ENCODE measurements at regions not wholly inside any gene's neighbourhood (a gene's known extent, or its start where the extent isn't known, plus 50 kb on each side); places are given as distances from the start of the nearest gene placed in this dataset.
"Not testable (repeated sequence)": the region's sequence is repeated elsewhere in the genome, so short reads cannot be mapped to it uniquely, and the experiment has no call there.

GRCh38 chr4:147246096-147246495, 234.8 kb upstream of the EDNRA start:
- no peak overlapping the region for H3K4me2 ChIP-seq (ENCODE audit: insufficient read depth, low read length, poor library complexity, severe bottlenecking)
- H3K9me3 ChIP-seq (replicated peaks in 1 of 2; ENCODE audit: control insufficient read depth in 2 of 2, insufficient read depth in 1 of 2, low read depth in 1 of 2, low read length in 2 of 2), result no peaks in the 10 kb centered on the region
- no peak overlapping the region for H3K4me3 ChIP-seq (ENCODE audit: low read length in 2 of 2)
- H3K79me1 ChIP-seq (ENCODE audit: low read depth, low read length), result no peaks in the 10 kb centered on the region
- no peak overlapping the region for H3K4ac ChIP-seq (ENCODE audit: low read length)
- WGBS, 2 donors (ENCODE audit: extremely low coverage in 2 of 2, insufficient read length in 2 of 2, insufficient replicate concordance in 1 of 2), result no CpG with 5 or more reads among the region's 1 CpG
- no peaks in the 10 kb centered on the region for H3K4me1 ChIP-seq (ENCODE audit: control insufficient read depth in 2 of 2, insufficient read depth in 1 of 2, low read depth in 1 of 2, low read length in 2 of 2)
- H3K27ac ChIP-seq (replicated peaks; ENCODE audit: low read length), result no peak overlapping the region
- no peaks in the 10 kb centered on the region for H3K27me3 ChIP-seq (ENCODE audit: control insufficient read depth in 3 of 3, insufficient read depth in 3 of 3, low read depth in 1 of 3, low read length in 3 of 3)
- H3K36me3 ChIP-seq (replicated peaks in 1 of 2; ENCODE audit: control insufficient read depth in 2 of 2, insufficient read depth in 2 of 2, low read length in 2 of 2), result no peaks in the 10 kb centered on the region
- no peak overlapping the region for H2BK15ac ChIP-seq (ENCODE audit: low read length)
- no peak overlapping the region for H3K23ac ChIP-seq (ENCODE audit: low read depth, low read length, poor library complexity)
- no peak overlapping the region for H3K14ac ChIP-seq (ENCODE audit: low read length)
- H4K8ac ChIP-seq (ENCODE audit: low read depth, low read length), result no peak overlapping the region
- no peak overlapping the region for H3K18ac ChIP-seq (ENCODE audit: low read length)
- H3K9ac ChIP-seq (ENCODE audit: low read depth, low read length, poor library complexity), result no peak overlapping the region
- H2AFZ ChIP-seq (ENCODE audit: low read length), result no peak overlapping the region
- no peak overlapping the region for H4K91ac ChIP-seq (ENCODE audit: low read depth, low read length, poor library complexity)
- no peak overlapping the region for H2AK5ac ChIP-seq (ENCODE audit: low read depth, low read length)
- no peak overlapping the region for H2BK120ac ChIP-seq (ENCODE audit: low read depth, low read length)
- no peak overlapping the region for H2BK5ac ChIP-seq (ENCODE audit: low read length)
- DNase-seq (ENCODE audit: low spot score), result no peak
- H2BK12ac ChIP-seq (ENCODE audit: low read length), result no peak overlapping the region

- not testable (repeated sequence) for H3K79me1 ChIP-seq (ENCODE audit: low read depth, low read length); H3K27me3 ChIP-seq (ENCODE audit: control insufficient read depth in 3 of 3, insufficient read depth in 3 of 3, low read depth in 1 of 3, low read length in 3 of 3); DNase-seq (ENCODE audit: low spot score); H2BK12ac ChIP-seq (ENCODE audit: low read length); H3K18ac ChIP-seq (ENCODE audit: low read length); H3K23ac ChIP-seq (ENCODE audit: low read depth, low read length, poor library complexity); H3K4me3 ChIP-seq (ENCODE audit: low read length in 2 of 2); H2AK5ac ChIP-seq (ENCODE audit: low read depth, low read length); H3K14ac ChIP-seq (ENCODE audit: low read length); H2AFZ ChIP-seq (ENCODE audit: low read length); H2BK15ac ChIP-seq (ENCODE audit: low read length); H3K4me1 ChIP-seq (ENCODE audit: control insufficient read depth in 2 of 2, insufficient read depth in 1 of 2, low read depth in 1 of 2, low read length in 2 of 2); H3K9me3 ChIP-seq (replicated peaks in 1 of 2; ENCODE audit: control insufficient read depth in 2 of 2, insufficient read depth in 1 of 2, low read depth in 1 of 2, low read length in 2 of 2); H3K27ac ChIP-seq (replicated peaks; ENCODE audit: low read length); H2BK120ac ChIP-seq (ENCODE audit: low read depth, low read length); H3K9ac ChIP-seq (ENCODE audit: low read depth, low read length, poor library complexity); H3K4ac ChIP-seq (ENCODE audit: low read length); H2BK5ac ChIP-seq (ENCODE audit: low read length); H3K4me2 ChIP-seq (ENCODE audit: insufficient read depth, low read length, poor library complexity, severe bottlenecking); H4K8ac ChIP-seq (ENCODE audit: low read depth, low read length); H3K36me3 ChIP-seq (replicated peaks in 1 of 2; ENCODE audit: control insufficient read depth in 2 of 2, insufficient read depth in 2 of 2, low read length in 2 of 2); H4K91ac ChIP-seq (ENCODE audit: low read depth, low read length, poor library complexity)
- no CpG with 5 or more reads among the region's 2 CpGs for WGBS, 2 donors (ENCODE audit: extremely low coverage in 2 of 2, insufficient read length in 2 of 2, insufficient replicate concordance in 1 of 2)
Observed at GRCh38 chr4:147246528-147246927, 234.4 kb upstream of the EDNRA start.

- Histone ChIP-seq H2BK5ac (ENCODE audit: low read length) (no peak overlapping the region), H3K4me1 (ENCODE audit: control insufficient read depth in 2 of 2, insufficient read depth in 1 of 2, low read depth in 1 of 2, low read length in 2 of 2) (no peaks in the 10 kb centered on the region), H3K27ac (replicated peaks; ENCODE audit: low read length) (no peak overlapping the region), H3K14ac (ENCODE audit: low read length) (no peak overlapping the region), H4K8ac (ENCODE audit: low read depth, low read length) (no peak overlapping the region), H2AFZ (ENCODE audit: low read length) (no peak overlapping the region), H3K4ac (ENCODE audit: low read length) (no peak overlapping the region), H3K9ac (ENCODE audit: low read depth, low read length, poor library complexity) (no peak overlapping the region), H3K4me2 (ENCODE audit: insufficient read depth, low read length, poor library complexity, severe bottlenecking) (no peak overlapping the region), H3K9me3 (replicated peaks in 1 of 2; ENCODE audit: control insufficient read depth in 2 of 2, insufficient read depth in 1 of 2, low read depth in 1 of 2, low read length in 2 of 2) (no peaks in the 10 kb centered on the region), H2BK15ac (ENCODE audit: low read length) (no peak overlapping the region), H2BK12ac (ENCODE audit: low read length) (no peak overlapping the region), H3K36me3 (replicated peaks in 1 of 2; ENCODE audit: control insufficient read depth in 2 of 2, insufficient read depth in 2 of 2, low read length in 2 of 2) (no peaks in the 10 kb centered on the region), H3K23ac (ENCODE audit: low read depth, low read length, poor library complexity) (no peak overlapping the region), H3K18ac (ENCODE audit: low read length) (no peak overlapping the region), H3K4me3 (ENCODE audit: low read length in 2 of 2) (no peak overlapping the region), H4K91ac (ENCODE audit: low read depth, low read length, poor library complexity) (no peak overlapping the region), H3K79me1 (ENCODE audit: low read depth, low read length) (no peaks in the 10 kb centered on the region), H2AK5ac (ENCODE audit: low read depth, low read length) (no peak overlapping the region), H3K27me3 (ENCODE audit: control insufficient read depth in 3 of 3, insufficient read depth in 3 of 3, low read depth in 1 of 3, low read length in 3 of 3) (no peaks in the 10 kb centered on the region), H2BK120ac (ENCODE audit: low read depth, low read length) (no peak overlapping the region)
- WGBS, 2 donors (ENCODE audit: extremely low coverage in 2 of 2, insufficient read length in 2 of 2, insufficient replicate concordance in 1 of 2), result no CpG with 5 or more reads among the region's 2 CpGs
- DNase-seq (ENCODE audit: low spot score), result no peak
Observed at GRCh38 chr4:147247579-147247978, 233.3 kb upstream of the EDNRA start.

- H3K23ac ChIP-seq (ENCODE audit: low read depth, low read length, poor library complexity), result no peak overlapping the region
- no peak overlapping the region for H3K14ac ChIP-seq (ENCODE audit: low read length)
- H2AFZ ChIP-seq (ENCODE audit: low read length), result no peak overlapping the region
- no peak overlapping the region for H3K4me3 ChIP-seq (ENCODE audit: low read length in 2 of 2)
- no peaks in the 10 kb centered on the region for H3K9me3 ChIP-seq (replicated peaks in 1 of 2; ENCODE audit: control insufficient read depth in 2 of 2, insufficient read depth in 1 of 2, low read depth in 1 of 2, low read length in 2 of 2)
- no peak overlapping the region for H3K4ac ChIP-seq (ENCODE audit: low read length)
- H3K4me2 ChIP-seq (ENCODE audit: insufficient read depth, low read length, poor library complexity, severe bottlenecking), result no peak overlapping the region
- no peaks in the 10 kb centered on the region for H3K79me1 ChIP-seq (ENCODE audit: low read depth, low read length)
- H2AK5ac ChIP-seq (ENCODE audit: low read depth, low read length), result no peak overlapping the region
- H4K91ac ChIP-seq (ENCODE audit: low read depth, low read length, poor library complexity), result no peak overlapping the region
- no peak overlapping the region for H2BK15ac ChIP-seq (ENCODE audit: low read length)
- H3K27me3 ChIP-seq (ENCODE audit: control insufficient read depth in 3 of 3, insufficient read depth in 3 of 3, low read depth in 1 of 3, low read length in 3 of 3), result no peaks in the 10 kb centered on the region
- H2BK12ac ChIP-seq (ENCODE audit: low read length), result no peak overlapping the region
- no peak overlapping the region for H3K9ac ChIP-seq (ENCODE audit: low read depth, low read length, poor library complexity)
- H2BK120ac ChIP-seq (ENCODE audit: low read depth, low read length), result no peak overlapping the region
- no peak overlapping the region for H3K27ac ChIP-seq (replicated peaks; ENCODE audit: low read length)
- no peaks in the 10 kb centered on the region for H3K36me3 ChIP-seq (replicated peaks in 1 of 2; ENCODE audit: control insufficient read depth in 2 of 2, insufficient read depth in 2 of 2, low read length in 2 of 2)
- no peaks in the 10 kb centered on the region for H3K4me1 ChIP-seq (ENCODE audit: control insufficient read depth in 2 of 2, insufficient read depth in 1 of 2, low read depth in 1 of 2, low read length in 2 of 2)
- DNase-seq (ENCODE audit: low spot score), result no peak
- H2BK5ac ChIP-seq (ENCODE audit: low read length), result no peak overlapping the region
- H4K8ac ChIP-seq (ENCODE audit: low read depth, low read length), result no peak overlapping the region
- H3K18ac ChIP-seq (ENCODE audit: low read length), result no peak overlapping the region
Observed at GRCh38 chr4:147250062-147250461, 230.8 kb upstream of the EDNRA start.

All from neuronal stem cell (in vitro differentiated cells).